SIG-M5 (cell line): ENCODE measurements at regions not wholly inside any gene's neighbourhood (a gene's known extent, or its start where the extent isn't known, plus 50 kb on each side); places are given as distances from the start of the nearest gene placed in this dataset.
"Not testable (repeated sequence)": the region's sequence is repeated elsewhere in the genome, so short reads cannot be mapped to it uniquely, and the experiment has no call there.

Experiments used
- DNase-seq: peaks from one replicate; lab custom pipeline; 2025; lab: John Stamatoyannopoulos, UW

GRCh38 chr6:26175033-26175427 lies 87.8 kb downstream of the HFE start:
- no peak for DNase-seq

GRCh38 chr6:26175428-26176181 lies 88.4 kb downstream of the HFE start:
- no peak for DNase-seq

- no peak for DNase-seq
Observed at GRCh38 chr6:26179675-26180074, 92.4 kb downstream of the HFE start.

- DNase-seq, result no peak
Observed at GRCh38 chr6:26180346-26180745, 93.1 kb downstream of the HFE start.

- DNase-seq, result no peak
Observed at GRCh38 chr6:26183237-26183580, 96.0 kb downstream of the HFE start.

- no peak for DNase-seq
Observed at GRCh38 chr6:26183581-26184366, 96.5 kb downstream of the HFE start.

GRCh38 chr6:26184367-26184891 lies 97.2 kb downstream of the HFE start:
- no peak for DNase-seq

- no peak for DNase-seq
Observed at GRCh38 chr6:26185004-26185403, 97.8 kb downstream of the HFE start.

GRCh38 chr6:26185802-26186201 lies 98.6 kb downstream of the HFE start:
- DNase-seq, result no peak

- DNase-seq, result no peak
Observed at GRCh38 chr6:26186652-26187051, 99.4 kb downstream of the HFE start.

GRCh38 chr6:26187292-26187691 lies 100.1 kb downstream of the HFE start:
- DNase-seq, result no peak

- DNase-seq, result no peak
Observed at GRCh38 chr6:26187981-26188635, 100.9 kb downstream of the HFE start.

- DNase-seq, result not testable (repeated sequence)
Observed at GRCh38 chr6:26191512-26191911, 104.3 kb downstream of the HFE start.

GRCh38 chr6:26193467-26194328 lies 106.5 kb downstream of the HFE start:
- DNase-seq, result no peak

- DNase-seq, result no peak
Observed at GRCh38 chr6:26194329-26194701, 107.1 kb downstream of the HFE start.

- DNase-seq, result no peak
Observed at GRCh38 chr6:26194816-26195375, 107.7 kb downstream of the HFE start.

GRCh38 chr6:26195376-26195923 lies 108.2 kb downstream of the HFE start:
- peak; percentile 51 for DNase-seq

GRCh38 chr6:26195924-26196845 lies 109.0 kb downstream of the HFE start:
- DNase-seq, result no peak

- DNase-seq, result peak; percentile 86
Observed at GRCh38 chr6:26196846-26197635, 109.8 kb downstream of the HFE start.

- DNase-seq, result no peak
Observed at GRCh38 chr6:26197636-26197932, 110.4 kb downstream of the HFE start.
